ENCODE measurements at regions not wholly inside any gene's neighbourhood (a gene's known extent, or its start where the extent isn't known, plus 50 kb on each side); places are given as distances from the start of the nearest gene placed in this dataset.
"Not testable (repeated sequence)": the region's sequence is repeated elsewhere in the genome, so short reads cannot be mapped to it uniquely, and the experiment has no call there.

DNA sequence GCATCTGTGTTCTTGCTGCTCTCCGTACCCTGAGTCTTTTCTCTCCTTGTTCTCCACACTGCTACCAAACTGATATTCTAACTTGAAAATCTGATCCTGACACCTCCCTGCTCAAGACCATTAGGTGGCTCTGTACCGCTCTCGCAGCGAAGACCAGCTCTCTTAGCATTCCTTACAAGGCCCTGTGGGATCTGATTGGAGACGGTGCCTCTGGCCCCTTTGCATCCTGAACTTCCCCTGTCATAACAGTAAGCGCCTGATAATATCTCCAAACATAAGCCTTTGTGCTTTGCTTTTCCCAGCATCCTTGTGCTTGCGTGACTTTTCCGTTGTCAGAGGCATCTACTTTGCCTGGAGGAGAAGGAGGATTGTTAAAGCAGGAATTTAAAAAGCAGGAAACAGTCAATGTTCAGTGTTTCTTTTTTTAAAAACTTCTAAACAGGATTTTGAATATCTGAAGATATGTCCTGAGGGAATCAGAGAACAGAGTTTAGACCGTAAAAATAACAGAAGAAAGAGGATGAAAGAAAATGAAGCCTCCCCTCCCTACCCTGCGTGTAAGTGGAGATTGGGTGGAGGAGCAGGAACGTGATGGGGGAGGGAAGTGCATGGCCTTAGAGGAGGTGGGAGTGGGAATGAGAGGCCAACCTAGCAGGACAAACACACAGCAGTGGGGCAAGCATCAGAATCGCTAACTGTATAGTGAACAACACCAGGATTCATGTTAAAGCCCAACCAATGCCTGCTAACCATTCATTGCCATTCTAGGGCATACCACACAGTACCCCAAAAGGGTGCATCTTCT, 89.2 kb upstream of the STMND1 start:
- no peak for DNase-seq (ENCODE audit: low read depth)

- no peak for DNase-seq (ENCODE audit: low read depth)
These were observed 89.9 kb upstream of the STMND1 start for GRCh38 chr6:17011985-17012384.

DNA sequence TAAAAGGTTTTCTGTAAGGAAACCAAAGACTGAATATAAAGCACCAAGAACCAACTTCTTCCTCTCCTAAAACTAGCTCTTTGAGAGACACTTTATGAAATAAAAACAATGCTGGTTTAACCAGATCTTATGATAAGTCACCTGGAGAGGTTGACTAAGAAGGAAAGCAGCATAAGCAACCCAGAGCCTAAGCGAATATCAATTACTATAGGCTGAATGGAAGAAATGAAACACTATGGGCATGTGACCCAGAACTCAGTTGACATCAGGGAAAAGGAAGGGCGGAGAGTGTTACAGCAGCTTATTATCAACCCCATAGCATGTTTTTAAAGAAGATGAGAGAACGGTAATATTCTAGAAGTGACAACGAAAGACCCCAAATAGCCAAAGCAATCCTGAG, 94.1 kb upstream of the STMND1 start:
- no peak for DNase-seq (ENCODE audit: low read depth)

DNA sequence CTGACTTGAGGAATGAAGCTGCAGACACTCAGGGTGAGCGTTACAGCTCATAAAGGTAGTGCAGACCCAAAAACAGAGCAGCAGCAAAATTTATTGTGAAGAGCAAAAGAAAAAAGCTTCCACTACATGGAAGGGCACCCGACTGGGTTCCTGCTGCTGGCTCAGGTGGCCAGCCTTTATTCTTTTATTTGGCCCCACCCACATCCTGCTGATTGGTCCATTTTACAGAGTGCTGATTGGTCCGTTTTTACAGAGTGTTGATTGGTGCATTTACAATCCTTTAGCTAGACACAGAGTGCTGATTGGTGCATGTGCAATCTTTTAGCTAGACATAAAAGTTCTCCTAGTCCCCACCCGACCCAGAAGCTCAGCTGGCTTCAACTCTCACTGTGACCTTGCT, 95.3 kb upstream of the STMND1 start:
- no peak for DNase-seq (ENCODE audit: low read depth)

GRCh38 chr6:17004269-17004668, 97.6 kb upstream of the STMND1 start:
- DNase-seq (ENCODE audit: low read depth): no peak

DNA sequence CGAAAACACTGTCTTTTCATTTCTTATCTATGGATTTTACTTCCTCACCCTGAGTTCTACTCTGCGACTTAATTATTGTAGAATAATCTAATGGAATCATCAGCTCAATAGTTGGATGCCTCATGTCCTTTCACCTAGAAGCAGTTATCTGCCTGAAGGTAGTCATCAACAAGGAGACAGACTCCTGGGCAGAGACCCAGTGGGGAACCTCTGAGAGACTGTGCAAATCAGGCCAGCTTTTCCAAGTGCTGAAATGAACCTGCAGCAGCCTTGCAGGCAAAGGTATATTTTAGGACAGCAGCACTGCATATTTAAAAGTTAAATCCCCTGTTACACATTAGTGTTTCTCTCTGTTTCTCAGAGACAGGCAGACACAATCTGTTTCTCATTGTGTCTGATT, 99.7 kb upstream of the STMND1 start:
- DNase-seq (ENCODE audit: low read depth): no peak

- no peak for DNase-seq (ENCODE audit: low read depth)
These were observed 100.7 kb upstream of the STMND1 start for GRCh38 chr6:17001188-17001587.

- no peak for DNase-seq (ENCODE audit: low read depth)
These were observed 102.1 kb upstream of the STMND1 start for GRCh38 chr6:16999491-17000436.

DNA sequence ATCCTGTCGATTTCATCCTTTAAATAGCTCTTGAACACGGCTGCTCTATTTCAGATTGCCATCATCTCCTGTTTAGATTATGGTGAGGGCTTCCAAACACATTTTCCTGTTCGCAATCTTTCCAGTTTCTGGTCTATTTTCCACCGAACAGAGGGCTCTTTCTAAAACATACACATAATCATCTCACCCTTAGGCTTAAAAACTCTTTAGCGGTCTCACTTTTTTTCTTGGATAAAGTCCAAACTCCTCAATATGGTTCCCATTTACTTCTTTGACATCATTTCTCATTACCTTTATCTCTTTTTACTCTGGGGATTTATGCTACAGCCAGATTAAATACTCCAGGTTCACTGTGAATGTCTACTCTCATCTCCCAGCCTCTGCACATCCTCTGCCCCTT, 103.4 kb upstream of the STMND1 start:
- no peak for DNase-seq (ENCODE audit: low read depth)

- no peak for DNase-seq (ENCODE audit: low read depth)
These were observed 106.2 kb upstream of the STMND1 start for GRCh38 chr6:16995511-16996250.

GRCh38 chr6:16993396-16993795, 108.5 kb upstream of the STMND1 start:
- no peak for DNase-seq (ENCODE audit: low read depth)

DNA sequence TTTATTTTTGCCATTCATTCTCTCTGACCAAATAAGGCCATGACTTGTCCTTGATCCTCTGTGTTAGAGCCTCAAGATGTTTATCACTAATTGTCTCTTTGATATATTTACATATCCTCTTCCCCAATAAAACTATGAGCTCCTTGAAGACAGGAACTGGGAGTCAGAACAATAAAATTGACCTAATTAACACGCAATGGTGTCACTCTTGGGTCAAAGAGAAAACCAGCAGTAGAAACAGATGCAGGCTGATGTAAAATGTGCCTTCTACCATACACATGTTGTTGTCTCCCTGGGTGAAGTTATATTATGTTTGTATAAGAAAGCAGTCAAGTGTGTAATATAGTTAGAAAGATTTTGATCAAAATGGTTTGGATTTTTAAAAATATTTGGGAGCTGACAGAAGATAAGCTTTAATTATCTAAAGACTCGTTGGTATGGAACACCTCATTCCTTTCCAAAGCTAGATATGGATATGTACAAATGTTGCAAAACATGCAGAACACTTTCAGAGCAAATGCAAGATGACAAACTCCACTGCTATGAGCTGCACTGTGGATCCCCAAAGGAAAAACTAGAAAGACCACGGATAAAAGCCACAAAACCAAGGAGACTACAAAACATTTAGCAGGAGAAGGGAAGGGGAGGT, 109.7 kb upstream of the STMND1 start:
- DNase-seq (ENCODE audit: low read depth): no peak

- not testable (repeated sequence) for DNase-seq (ENCODE audit: low read depth)
These were observed 111.9 kb upstream of the STMND1 start for GRCh38 chr6:16989976-16990375.

DNA sequence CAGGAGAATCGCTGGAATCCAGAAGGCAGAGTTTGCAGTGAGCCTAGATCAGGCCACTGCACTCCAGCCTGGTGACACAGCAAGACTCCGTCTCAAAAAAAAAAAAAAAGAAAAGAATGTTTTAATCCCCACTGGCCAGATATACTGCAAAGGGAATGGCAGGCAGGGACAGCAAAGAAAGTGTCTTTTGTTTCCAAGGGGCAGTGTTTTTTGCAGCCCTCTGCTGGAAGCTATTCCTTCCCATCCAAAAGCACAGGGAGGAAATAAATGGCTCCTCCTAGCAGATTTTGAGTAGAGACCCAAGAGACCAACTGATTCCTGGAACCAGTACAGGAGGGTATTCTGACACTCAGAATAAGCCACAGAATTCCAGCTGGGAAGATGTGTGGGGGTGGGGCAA, 112.5 kb upstream of the STMND1 start:
- no peak for DNase-seq (ENCODE audit: low read depth)

DNA sequence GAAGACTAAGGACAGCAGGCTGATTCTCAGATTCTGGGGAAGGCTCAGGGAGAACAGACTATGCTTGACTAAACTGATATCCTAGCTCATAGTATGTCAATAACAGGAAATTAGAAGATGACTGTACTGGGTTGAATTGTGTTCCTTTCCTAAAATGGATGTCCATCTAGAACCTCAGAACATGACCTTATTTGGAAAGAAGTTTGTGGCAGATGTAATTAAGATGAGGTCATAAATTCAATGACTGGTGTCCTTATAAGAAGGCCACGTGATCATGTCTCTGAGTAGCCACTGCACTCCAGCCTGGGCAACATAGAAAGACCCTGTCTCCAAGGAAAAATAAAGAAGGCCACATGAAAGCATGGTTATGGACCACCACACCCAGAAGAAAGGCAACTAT, 113.9 kb upstream of the STMND1 start:
- DNase-seq (ENCODE audit: low read depth): no peak

- DNase-seq (ENCODE audit: low read depth): no peak
These were observed 116.2 kb upstream of the STMND1 start for GRCh38 chr6:16985513-16986284.

- DNase-seq (ENCODE audit: low read depth): no peak
These were observed 119.0 kb upstream of the STMND1 start for GRCh38 chr6:16982807-16983206.

DNA sequence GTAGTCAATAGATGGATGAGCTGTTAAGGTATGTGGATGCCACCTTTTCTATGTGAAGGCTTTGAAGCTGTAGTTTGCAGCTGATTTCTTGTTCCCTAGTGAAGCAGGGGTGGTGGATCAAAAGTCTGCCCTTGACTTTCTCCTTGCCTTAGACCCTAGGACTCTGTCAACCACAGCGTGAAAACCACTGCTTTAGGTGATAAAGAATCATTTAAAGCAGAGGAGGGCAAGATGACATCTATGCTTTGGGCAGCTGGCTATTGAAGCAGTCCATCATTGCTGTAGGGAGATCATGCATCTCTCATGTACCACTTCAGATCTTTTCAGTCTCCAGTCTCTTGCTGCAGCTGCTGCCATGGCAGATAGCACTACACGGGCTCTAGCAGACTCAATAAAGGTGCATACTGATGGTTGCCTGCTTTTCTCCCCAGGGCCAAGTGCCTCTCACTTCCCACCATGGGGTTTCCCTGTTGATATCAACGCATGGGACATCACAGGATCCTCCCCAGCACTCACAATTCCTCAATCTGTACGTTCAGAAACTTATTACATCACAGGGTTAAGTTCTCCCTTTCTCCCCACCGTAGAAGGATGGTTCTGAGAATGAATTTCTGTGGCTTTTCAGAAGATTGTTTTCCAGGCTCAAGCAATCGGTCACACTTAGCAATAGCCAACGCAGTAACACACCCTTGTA, 122.0 kb upstream of the STMND1 start:
- DNase-seq (ENCODE audit: low read depth): no peak

DNA sequence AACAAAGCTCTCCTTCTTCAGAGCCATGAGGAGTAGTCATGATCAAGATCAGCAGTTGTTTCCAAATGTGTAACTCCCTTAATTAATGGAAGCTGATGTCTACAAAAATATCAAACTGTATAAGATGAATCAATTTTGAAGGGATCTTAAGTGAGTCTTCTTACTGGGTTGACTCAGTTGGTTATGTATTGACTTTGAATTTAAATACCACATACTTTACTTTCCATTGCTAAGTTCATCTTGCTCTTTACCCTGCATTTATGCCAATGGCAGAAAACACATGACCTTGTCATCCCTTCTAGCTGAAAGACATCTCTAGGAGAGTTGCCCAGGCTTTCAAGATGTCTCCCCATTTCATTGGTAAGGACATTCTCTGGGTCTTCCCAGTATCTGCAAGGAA, 123.2 kb upstream of the STMND1 start:
- no peak for DNase-seq (ENCODE audit: low read depth)

DNA sequence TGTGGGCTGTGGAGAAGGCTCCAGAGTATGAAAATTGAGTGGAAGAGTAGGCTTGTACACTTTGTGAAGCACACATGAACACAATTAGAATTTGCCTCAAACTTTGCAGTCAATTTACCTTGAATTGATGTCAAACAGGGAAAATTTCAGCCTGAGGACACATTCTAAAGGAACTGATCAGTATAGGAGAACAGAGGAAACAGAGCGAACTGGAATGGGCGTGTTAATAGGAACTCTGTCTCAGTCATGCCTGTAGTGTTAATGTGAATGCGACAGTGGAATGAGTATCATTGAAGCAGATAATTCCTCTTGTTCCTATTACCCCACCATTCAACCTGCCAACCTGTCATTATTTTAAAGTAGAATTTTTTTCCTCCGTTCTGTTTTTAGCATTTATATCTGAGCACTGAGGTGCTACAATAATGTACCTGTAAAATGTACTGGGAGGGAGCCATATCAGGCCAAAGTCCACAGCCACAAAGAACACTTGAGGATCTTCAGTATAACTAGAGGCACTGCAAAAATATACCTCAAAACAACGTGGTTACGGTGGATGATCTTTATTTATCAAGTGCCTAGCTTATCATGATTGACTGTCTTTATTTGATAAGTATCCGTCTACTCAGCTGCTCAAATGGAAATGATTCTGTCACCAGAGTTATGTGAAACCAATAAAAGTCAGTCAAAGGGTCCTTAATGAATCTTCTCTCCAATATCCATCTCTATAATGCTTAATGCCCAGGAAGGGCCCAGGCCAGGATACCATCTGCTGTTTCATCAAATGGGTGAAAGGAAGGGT, 125.3 kb upstream of the STMND1 start:
- DNase-seq (ENCODE audit: low read depth): no peak
